NCI-H460 (cell line): ENCODE measurements at regions not wholly inside any gene's neighbourhood (a gene's known extent, or its start where the extent isn't known, plus 50 kb on each side); places are given as distances from the start of the nearest gene placed in this dataset.
A peak's percentile ranks its signal among the peaks of the same experiment; 100 is the strongest.
"Not testable (repeated sequence)": the region's sequence is repeated elsewhere in the genome, so short reads cannot be mapped to it uniquely, and the experiment has no call there.

Source experiments
- DNase-seq: peaks from one replicate; pipeline ENCODE4 v3.0.0-alpha.2; 2016; ENCODE audit warnings: low read depth; ENCODE audit errors: extremely low read depth

DNA sequence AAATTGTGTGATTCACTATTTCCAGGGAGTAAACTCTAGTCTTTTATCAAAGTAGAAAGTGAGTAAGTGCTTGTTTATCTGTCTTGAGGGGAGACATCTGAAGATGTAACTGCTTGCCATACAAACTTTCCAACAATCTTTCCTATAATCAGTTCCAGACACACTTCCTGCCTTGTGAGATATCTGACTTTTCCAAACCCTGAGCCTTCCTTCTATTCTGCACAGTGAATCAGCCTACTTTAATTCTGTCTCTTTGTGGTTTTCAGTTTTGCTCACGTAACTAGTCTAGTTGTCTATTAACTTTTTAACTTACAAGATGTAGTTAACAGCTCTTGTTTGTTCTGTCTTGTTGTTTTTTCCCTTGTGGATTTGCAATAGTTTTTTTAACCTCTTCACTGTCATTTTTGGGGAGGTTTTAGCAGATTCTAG is 947.8 kb downstream of the C4orf33 start:
- DNase-seq: no peak

DNA sequence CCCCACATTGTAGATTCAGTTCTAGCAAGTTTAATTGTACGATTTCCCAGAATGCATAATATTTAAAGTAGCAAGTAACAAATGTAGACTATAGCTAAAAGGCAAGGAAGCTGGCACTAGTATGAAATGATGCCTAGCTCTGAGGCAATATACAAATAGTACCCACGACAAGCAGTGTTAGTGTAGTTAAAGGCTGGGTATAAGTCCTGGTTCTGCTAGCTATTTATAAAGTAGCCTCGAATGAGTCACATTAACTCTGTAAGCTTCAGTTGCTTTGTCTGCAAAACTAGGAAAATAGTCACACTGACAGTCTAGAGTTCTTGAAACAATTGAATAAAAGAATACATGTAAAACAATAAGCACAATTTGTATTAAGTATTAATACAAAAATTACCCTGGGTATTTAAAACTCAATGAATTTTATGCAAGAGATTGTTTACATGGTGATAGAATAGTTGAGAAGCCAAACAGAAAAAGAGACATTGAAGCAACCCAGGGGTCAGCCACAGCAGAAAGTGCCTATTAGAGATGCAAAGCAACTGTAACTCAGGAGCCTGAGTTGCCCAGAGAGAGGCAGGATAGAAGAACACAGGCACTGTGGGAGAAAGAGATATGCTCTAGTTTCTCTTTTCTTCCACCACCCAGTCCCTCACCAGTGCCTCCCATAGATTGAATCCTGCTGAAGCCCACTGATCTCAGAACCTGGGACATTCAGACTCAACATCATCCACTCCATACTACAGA is 949.0 kb downstream of the C4orf33 start:
- DNase-seq: no peak

DNA sequence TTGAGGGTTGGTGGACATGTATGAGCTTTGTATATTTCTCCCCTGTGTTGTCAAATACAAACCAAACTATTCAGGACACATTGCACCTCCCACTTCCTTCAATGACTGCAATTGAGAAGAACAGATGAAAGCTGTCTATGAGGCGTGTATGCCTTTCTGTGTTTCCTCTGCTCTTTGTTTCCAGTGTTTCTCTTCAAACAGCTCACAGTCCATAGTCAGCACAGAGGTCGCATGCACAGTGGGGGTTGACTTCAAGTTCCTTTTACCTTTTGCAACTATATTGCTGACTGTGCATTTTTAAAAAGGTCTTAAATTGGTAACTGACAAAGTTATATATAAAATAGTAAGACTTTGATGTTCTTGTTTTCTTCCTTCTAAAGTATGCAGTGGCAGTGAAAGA is 957.8 kb downstream of the C4orf33 start:
- no peak for DNase-seq

DNA sequence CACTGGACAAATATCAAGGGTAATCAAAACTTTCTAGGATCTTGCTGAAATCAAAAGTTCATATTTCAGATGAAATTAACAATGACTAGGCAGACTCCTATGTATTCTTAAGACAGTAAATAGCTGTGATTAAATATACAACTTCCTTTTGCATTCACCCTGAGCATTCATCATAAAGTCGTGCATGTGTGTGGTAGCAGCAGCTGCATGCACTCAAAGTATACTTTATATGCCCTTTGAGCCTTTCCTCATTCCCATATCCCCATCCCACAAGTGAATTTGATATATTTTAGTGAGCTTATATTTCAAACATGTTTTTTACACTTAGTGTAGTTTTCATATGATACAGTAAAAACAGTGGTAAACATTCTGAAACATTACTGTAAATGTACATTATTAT is 959.0 kb downstream of the C4orf33 start:
- peak; percentile 5 for DNase-seq

DNA sequence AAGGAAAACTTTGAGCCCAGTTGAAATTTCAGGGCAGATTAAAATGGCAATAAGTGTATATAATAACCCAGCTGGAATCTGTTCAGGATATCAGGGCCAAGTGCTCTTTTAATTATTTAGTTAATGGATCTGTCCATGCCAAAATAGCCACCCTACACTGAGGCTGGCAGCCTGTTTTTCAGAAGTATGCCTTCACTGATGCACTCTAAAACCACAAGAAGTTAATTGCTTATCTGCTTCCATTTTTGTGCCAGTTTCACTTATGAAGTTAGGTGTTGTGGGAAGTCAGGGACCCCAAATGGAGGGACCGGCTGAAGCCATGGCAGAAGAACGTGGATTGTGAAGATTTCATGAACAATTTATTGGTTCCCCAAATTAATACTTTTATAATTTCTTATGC is 960.3 kb downstream of the C4orf33 start:
- DNase-seq: no peak

DNA sequence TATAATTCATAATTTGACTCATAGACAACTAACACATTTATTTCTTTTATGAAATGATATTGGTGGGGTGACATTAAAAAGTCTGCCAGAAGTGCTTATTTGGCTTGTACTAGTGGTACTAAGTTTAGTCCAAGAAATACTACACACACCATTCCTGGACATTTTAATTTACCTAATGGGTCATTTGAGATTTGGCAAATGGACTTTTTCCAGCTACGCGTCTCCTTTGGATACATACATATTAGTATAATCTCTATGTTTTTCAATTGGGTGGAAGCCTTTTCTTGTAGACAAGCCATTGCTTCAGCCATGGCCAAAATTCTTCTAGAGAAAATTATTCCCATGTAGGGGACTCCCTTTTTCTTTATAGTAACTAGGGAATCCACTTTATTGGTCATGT is 968.5 kb downstream of the C4orf33 start:
- no peak for DNase-seq

DNA sequence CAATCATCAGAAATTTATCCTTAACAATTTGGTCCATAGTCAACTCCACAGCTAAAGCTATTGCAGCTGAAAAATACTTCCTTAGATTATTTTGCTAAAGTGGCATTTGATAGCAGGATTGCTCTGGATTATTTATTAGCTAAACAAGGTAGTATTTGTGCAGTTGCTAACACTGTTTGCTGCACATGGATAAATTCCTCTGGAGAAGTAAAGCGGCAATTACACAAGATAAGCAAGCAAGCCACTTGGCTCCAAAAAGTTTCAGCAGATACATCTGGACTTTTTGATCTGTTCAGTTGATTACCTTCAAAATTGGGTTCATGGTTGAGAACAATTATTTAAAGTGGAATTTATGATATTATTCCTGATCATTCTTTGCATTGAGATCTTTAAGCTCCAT is 971.5 kb downstream of the C4orf33 start:
- DNase-seq: no peak

DNA sequence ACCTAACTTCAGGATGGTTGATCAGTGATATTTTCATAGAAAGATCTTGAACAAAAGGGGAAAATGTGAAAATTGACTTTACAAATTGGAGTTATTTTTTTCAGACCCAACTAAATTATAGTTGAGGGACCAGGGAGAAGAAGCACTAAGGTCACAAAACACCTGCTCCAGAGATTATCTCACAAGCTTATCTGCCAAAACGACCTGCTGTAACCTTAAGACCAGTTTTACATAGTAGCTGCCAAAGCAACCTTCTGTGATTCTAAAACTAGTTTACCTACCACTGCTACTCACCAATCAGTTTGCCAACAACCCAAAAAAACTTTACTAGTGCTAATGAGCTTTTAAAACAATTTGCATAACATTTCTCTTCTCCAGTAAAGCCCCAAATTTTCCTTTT is 972.1 kb downstream of the C4orf33 start:
- no peak for DNase-seq

DNA sequence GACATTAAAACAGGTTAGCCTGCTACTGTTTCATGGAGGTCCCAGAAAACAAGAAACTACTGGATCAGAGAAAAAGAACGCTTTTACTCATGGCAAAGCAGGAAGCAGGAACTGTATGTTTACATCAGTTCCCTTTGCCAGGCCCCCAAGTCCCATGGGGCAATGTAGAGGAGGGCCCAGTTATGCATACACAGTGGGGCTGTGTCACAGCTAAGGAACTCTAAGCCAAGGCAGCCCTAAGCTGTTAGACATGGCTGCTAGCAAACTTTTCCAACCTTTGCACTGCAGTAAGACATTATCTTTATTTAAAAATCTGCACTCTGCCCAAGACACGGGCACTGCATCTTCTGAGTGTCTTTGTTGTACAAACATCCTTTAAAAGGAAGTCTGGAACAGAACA is 975.8 kb downstream of the C4orf33 start:
- DNase-seq: no peak

DNA sequence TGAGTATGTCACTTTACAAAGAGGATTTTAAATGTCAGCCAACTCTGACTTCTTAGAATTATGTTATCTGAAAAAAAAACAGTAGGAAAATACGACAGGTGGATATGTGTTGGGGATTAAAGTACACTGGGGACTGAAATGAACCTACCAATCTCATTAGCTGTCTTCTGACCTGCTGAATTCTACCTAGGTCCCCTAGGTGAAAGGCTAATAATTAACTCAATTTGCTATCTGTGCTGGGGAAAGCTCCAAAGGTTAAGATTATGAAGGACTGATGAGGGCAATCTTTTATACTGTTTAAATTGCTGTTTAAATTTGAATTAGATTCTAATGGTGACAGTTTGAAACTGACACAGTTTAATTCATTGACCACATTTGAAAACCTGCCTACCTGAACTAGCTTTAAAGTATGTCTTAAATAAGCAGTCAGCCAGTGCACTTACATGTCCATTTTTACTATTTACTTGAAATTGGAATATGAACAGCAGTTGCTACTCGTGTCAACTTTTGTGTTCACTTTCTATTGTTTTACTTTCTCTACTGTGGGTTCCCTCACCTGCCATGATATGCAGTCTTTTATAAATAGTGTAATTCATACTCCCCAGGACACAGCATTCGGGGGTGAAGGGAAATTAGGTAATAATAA is 977.3 kb downstream of the C4orf33 start:
- no peak for DNase-seq

DNA sequence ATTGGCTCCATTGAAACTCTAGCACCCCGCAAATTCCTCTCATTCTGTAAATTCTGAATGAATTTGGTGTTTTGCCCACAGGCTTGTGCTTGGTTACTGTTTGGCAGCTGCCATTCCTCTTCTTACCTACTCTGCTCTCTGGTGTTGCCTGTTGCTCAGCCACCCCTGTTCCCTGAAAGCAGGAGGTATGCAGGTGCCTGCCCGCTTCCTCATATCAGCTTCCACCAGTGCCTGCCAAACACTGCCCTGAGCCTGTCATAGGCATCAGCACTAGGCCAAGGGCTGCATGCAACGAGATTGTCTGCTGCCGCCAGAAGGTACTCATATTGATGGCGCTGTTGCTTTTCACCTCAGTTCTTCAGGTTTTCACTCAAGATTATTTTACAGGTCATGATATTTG is 978.1 kb downstream of the C4orf33 start:
- no peak for DNase-seq

DNA sequence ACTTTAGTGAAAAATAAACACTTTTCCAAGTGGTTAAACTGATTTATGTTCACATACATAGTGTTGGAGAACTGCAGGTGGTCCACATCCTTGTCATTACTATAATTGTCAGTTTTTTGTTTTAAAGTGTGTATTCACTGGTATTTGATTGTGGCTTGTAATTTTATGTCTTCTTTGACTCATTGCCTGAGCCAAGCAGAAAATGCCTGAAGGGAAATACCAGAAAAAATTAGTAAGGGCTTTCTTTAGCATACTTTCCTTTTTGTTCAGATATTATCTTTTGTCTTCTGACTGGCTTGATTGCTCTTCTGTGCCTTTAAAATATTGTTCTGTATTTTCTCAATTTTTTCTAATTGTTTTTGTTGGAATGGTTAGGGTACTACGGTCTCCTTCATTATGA is 981.3 kb downstream of the C4orf33 start:
- DNase-seq: no peak

DNA sequence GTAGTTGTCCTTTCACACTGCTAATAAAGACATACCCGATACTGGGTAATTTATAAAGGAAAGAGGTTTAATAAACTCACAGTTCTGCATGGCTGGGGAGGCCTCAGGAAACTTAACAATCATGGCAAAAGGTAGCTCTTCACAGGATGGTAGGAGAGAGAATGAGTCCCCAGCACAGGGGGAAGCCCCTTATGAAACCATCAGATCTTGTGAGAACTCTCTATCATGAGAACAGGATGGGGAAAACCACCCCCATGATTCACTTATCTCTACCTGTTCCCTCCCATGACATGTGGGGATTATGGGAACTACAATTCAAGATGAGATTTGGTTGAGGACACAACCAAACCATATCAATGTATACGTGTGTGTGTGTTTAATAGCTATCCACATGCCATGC is 983.1 kb downstream of the C4orf33 start:
- not testable (repeated sequence) for DNase-seq

DNA sequence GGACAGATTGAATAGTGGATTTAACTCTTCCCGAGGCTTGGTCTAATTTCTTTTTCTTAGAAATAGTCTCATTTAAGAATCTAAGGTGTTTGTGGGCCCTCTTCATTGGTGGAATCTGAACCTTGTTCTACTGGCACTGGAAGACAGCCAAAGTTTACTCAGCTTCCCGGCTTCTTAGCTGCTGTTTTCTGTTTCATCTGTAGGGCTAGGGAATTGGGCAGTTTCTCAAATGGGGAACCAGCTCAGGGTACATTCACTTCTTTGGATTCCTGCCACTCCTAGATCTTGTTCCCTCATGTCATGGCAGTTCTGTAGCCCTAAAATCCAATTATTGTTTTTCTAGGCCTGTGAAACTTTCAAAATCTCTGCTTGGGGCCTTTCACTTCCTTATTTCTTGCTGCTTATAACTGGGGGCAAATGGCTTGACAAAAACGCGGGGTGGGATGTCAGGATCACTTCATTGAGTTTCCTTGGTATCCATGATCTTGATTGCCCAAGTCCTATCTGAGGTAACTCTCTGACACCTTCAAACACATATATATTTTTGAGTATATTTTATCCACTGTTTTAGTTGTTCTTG is 985.0 kb downstream of the C4orf33 start:
- no peak for DNase-seq

DNA sequence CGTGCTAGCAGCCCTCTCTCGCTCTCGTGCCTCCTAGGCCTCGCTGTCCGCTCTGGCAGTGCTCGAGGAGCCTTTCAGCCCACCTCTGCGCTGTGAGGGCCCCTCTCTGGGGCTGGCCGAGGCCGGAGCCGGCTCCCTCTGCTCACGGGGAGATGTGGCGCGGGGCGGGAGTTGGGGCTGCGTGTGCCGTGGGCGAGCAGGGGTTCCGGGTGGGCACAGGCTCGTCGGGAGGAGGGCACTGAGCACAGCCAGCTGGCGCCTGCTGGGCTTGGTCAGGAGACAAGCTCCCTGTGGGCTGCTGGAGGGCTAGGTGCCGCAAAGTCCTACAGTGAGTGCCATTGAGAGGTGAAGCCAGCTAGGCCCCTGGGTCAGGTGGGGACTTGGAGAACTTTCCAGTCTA is 994.5 kb downstream of the C4orf33 start:
- DNase-seq: no peak

DNA sequence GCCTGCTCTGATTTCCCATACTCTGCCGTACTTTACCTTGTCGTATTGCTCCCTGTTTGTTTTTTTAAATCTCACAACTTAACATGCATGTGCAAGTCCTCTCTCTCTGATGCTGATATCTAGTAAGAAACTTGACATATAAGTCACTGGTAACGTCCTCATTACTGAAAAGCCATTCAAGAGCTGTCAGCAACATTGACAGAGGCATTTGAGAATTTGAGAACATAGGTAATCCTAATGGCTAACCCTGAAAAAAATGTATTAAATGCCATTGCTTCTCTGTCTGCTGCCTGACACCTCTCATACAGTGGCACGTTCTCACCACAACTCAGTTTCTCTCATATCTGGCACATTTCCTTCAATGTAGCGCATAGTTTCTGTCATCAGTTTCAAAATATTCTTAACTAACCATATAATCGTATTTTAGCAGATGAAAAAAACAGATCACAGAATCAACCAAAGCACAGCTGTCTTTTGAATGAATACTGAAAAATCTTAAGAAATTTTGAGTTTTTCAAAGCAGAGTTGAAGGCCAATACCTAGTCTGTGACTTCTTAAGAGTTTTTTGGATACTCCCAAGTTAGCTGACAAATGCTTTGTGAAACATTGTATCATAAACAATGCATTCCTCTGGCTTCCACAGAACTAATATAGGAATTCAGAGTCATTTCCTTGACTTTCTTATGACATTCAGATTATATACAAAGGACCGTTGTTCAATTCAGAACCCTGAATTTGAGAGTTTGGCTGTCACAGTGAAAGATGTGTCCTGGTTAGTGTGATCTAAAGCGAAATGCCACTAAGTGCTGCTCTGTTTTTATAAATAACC is 996.4 kb downstream of the C4orf33 start:
- DNase-seq: no peak

DNA sequence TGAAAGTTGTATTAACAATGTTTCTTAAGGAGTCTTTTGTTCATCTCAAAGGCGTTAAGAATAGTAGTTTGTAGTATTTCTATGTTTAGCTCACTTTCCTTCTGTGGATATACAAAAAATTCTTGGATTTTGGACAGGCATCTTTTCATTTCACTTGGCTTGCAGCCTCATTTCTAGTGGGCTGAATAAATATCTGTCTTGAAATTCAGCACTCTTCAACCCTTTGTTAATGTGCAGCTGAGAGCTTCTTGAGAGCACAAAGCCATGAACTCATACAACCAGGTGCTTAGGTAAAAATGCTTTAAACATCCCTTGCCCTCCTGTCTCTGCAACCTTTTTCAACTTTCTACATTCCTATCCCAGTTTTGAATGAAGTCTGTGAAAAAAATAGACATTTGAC is 1003.2 kb downstream of the C4orf33 start:
- no peak for DNase-seq

DNA sequence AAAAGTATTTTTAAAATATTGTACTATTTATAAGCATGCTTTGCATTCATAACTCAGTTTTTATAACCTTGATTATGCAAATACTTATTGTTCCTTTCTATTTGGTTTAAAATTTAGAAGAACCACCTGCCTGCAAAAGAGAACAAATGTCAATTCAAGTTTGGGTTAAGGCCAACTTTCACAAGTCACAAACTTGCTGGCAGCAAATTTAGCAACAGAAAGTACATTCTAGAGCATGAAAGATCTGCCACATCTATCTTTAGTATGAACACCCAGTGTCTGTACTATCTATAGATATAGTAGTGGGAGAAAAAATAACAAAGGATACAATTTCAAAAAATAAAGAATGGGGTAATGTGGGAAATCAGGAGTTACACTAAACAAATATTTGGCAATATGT is 1014.2 kb downstream of the C4orf33 start:
- no peak for DNase-seq

DNA sequence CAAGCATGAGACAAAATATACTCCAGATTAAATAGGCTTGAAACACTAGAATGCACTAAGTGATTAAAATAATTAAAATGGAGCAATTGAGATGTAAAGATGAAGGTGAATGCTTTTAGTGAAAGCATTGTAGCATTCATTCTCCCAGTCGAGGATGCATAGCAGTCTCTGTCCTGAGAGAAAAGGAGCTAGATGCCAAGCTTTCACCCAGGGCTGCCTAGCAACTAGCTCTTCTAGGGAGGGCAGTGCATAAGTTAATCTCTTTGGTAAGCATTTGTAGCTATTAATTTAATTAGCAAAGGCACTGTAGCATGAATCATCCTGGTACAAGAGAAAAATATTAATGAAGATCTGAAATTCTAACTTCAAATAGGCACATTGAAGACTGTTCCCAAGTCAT is 1014.8 kb downstream of the C4orf33 start:
- DNase-seq: no peak

DNA sequence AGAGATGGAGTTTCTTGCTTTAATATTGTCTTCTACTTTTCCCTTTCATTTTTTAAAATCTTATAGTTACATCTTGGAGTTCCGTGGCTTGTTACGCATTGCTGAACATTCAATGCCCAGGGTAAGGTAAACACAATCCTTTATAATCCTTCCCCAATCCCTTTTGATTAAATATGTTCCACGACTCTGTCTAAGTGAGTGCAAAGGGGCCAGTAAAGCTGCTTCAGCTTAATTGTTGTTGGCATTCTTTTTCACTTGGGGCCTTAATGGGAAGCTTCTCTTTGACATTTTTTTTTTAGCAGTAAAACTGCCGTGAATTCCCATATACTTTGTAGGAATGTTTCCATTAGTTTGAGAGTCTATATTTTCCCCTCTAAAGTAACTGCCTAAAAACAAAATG is 1028.1 kb downstream of the C4orf33 start:
- DNase-seq: no peak

DNA sequence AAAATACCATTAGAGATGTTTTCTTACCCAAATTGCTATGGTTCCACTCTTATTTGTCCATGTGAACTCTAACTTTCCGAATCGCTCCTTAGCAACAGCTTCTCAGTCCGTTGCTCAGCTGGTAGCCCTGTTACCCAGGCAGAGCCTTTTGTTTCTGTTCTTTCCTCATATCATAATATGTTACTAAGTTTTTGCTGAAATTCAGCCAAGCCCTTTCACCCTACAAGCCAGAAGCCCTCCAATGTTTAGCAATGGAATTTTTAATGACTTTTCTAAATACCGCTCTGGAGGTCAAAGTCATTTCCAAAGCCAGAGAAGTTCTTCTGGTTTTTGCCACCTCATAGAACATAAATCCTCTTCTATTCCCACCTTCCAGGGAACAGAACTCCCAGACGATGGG is 1029.5 kb downstream of the C4orf33 start:
- DNase-seq: no peak
